ENCODE measurements at regions not wholly inside any gene's neighbourhood (a gene's known extent, or its start where the extent isn't known, plus 50 kb on each side); places are given as distances from the start of the nearest gene placed in this dataset.

DNA sequence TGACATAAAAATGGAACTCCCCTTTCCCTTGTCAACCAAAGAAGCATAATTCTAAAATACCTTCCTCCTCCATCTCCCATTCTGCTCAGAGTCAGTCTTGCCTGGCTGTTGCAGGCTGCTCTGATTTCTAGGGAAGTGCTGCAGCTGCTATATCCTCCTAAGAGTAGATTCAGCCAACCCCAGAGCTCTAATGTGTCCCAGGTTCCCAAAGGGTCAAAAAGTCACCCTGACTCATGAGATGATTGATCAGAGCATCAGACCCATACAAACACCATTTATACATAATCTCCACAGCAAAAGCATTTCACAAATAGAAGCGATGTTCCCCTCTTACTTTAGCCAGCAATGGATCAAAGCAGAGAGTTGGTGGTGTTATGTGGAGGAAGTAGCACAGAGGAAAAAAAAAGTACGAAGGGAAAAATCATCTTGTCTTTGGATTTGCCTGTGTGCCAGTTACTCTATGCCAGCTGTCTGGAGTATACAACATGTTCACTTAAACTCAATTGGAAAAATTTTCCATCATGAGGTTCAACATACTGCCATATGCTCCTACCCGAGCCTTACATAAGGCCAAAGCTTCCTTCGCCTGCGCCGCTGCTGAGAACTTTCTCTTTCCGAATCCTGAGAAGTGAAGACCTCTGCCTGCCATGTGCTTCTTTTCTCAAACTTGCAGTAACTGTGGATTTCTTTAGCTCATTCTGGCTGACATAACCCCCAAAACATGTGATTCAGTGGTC is 258.0 kb downstream of the TLE4 start:
- TF ChIP-seq POLR2A (IDR thresholded peaks at IDR 0.05) (no peak), CTCF (IDR thresholded peaks at IDR 0.05) (no peak)

Measured in transverse colon (tissue), 3 donors.